Stimulated activated CD4-positive, alpha-beta T cell treated with anti-CD3 and anti-CD28 coated beads, Interleukin-1b, Interleukin-23, amount 100 ng/mL, for 24 hours (primary cell): ENCODE measurements at regions not wholly inside any gene's neighbourhood (a gene's known extent, or its start where the extent isn't known, plus 50 kb on each side); places are given as distances from the start of the nearest gene placed in this dataset.
"Not testable (repeated sequence)": the region's sequence is repeated elsewhere in the genome, so short reads cannot be mapped to it uniquely, and the experiment has no call there.

ENCODE experiments used
- DNase-seq, 4 experiments: peaks; one replicate each; pipeline ENCODE4 v3.0.0-alpha.2; 2020; ENCODE audit warnings: low read depth in 4 of 4, low spot score in 1 of 4

DNA sequence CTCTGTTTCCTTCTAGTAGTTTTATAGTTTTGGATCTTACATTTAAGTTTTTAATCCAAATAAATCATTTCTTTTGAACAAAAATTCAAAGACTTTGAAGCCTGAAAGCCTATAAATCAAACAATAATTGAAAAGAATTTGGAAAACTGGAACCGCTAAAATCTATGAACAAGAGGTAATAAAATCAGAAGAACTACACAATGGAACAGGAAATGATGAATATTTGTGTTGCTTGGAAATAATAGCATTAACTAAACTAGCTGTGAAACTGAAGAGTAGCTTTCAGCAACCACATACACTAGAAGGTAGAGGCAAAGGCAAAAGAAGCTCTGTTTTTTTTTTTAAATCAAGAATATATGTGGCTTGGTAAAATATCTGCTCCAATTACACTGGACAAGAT, 147.9 kb upstream of the ABI3BP start:
- no peak for DNase-seq

DNA sequence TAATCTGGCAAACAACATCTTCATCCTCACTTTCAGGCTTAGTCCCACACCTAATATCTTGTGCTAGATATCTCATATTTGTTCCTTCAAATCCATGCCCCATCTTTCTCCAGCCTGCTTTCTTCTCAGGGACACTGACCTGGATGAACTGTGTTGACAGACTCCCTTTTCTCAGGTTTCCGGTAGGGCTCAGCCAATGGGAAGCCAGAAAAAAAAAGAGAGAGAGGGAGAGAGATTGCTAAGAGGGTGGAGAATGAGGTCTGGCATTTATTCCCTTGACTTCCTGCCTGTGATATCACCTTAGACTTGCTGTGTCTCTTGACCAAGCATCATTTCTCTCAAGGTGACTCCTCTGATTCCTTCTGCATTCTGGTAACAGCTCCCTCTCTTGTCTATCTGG, 145.6 kb upstream of the ABI3BP start:
- no peak for DNase-seq

DNA sequence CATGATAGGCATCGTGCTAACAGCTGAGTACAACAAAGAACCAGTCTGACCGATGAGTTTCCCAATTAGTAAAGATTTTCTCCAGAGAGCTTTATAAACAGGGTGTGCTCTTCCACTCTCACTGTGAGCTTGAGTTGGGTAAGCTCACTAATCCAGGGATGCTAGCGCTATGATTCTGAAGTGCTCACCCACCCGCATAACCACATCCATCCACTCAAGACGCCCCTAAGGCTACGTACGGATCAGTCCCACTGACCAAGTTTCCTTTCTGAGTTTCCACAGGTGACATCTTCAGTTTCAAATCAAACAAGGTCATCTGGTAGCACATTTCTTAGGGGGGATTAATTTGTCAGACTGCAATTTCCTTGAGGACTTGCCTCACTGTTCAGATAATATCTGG, 141.1 kb upstream of the ABI3BP start:
- DNase-seq = no peak

DNA sequence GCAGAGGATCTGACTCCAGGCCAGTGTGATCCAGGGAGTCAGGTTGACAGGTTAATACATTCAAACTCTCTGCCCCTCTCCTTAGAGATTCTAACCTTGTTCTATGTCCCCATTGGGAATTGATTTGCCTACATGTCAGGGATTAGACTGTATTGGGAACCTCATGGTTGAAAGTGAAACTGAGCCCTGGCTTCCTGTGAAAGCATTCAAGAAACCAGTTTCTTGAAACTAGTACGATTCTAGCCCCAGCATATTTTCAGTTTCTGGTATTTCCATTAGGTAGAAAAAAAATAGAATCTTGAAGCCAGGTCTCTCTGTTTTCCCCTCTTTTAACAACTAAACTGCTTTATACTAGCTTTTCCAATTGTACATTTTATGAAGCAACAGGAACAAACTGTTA, 140.4 kb upstream of the ABI3BP start:
- no peak for DNase-seq

DNA sequence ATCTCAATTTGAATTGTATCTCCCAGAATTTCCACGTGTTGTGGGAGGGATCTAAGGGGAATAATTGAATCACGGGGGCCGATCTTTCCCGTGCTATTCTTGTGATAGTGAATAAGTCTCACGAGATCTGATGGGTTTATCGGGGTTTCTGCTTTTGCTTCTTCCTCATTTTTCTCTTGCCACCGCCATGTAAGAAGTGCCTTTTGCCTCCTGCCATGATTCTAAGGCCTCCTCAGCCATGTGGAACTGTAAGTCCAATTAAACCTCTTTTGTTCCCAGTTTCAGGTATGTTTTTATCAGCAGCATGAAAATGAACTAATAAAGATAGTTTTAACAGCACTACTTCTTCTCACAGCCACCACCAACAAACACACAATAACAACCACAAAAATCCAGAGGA, 140.0 kb upstream of the ABI3BP start:
- DNase-seq = not testable (repeated sequence)

DNA sequence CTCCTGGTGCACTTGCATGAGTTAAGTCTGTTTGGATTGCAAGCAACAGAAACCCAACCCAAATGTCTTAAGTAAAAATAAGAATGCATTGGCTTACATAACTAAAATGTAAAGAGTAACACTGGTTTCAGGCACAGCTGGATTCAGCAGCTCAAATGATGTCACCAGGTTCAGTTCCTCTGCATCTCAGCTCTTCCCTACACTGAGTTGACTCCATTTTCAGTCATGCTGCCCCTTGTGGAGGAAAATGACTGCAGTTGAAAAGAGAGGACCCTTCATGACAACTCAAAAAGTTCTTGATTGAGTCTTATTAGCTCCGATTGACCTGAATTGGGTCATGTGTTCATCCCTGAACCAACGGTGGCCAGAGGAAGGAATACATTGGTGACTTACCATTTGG, 138.5 kb upstream of the ABI3BP start:
- DNase-seq = no peak

DNA sequence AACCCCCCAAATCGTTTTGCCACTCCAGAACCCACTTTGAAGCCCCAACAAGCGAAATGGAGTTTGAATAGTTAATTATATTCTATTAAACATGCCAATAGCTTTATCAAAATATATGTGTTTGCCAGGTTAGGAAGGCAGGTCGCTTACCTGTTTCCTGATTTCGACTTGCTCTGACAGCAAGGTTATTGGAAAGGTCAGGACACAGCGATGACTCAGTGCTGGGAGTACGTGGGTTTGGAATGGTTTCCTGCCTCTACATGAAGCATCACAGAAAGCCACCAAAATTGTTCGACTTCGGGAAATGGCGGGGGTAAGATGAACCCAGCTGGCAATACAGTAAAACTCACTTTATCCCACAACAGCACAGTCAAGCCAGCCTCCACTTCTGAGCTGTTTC, 135.6 kb upstream of the ABI3BP start:
- no peak for DNase-seq

DNA sequence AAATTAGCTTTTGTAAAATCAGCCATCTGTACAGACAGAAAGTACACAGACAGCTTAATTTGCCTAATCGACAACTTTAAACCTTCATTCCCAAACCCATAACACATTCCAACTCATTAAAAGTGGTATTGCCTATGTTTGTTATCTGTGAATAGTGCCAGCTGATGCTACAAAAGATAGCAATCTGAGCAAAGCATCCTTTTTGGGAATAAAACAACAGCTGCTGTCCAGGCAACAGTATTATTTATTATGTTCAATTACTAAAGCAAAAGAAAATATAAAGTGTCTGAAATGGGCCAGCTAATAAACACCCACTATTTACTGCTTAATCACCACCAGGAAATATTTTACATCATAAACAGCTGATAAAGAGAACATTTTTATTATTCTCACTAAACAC, 134.8 kb upstream of the ABI3BP start:
- DNase-seq = no peak

DNA sequence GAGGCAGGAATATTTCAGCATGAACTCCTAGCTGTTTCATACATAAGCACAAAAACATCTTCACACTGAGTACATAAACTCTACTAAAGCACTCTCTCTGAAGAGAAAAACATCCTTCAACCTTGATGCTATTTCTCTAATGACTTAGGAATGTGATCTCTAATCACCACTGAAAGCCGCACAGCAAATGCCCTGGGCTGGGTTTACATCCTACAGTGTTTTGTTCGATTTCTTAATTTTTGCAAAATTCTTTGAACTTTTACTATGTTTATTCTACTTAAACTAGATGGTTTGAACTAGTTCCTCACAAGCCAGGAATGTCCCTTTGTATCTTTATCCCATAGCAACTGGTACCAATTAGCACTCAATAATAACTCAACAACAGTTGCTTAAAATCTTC, 130.9 kb upstream of the ABI3BP start:
- no peak for DNase-seq

DNA sequence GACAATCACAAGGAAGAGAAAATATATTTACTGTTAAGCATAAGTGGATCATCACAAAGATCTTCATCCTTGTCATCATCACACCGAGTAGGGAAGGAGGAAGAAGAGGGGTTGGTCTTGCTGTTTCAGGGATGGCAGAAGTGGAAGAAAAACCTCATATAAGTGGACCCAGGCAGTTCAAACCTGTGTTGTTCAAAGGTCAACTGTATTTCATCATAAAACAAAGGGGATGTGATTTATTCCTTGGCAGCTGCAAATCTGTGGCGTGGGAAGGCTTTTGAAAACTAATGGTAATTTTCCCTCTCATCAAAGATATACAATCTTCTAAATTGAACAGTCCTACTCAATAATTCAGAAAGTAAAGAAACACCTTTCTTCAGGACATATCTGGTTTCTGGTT, 129.9 kb upstream of the ABI3BP start:
- no peak for DNase-seq

DNA sequence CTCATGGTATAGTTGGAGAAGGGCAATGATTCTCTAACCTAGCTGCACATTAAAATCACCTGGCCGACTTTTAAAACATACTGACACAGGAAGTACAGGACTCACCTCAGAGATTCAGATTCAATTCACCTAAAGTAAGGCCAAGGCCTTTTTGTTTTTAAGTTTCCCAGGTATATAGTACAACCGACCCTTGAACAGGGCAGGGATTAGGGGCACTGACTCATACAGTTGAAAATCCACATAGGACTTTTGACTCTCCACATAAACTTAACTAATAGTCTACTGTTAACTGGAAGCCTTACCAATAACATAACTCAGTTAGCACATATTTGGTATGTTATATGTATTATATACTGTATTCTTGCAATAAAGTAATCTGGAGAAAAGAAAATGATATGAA, 129.5 kb upstream of the ABI3BP start:
- DNase-seq = no peak

DNA sequence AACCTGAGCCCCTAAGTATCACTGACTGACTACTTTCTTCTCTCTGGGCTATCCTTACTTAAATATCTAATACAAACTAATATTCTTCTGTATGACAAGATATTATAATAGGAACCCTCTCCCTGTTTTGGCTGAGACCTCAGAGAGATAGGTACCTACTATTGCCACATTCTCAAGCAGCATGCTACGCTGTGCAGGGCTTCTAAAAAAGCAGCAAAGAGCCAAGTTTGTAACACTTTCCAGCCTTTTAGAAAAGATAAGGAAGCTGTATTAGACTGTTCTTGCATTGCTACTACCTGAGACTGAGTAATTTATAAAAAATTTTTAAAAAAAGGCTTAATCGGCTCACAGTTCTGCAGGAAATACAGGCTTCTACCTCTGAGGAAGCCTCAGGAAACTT, 126.8 kb upstream of the ABI3BP start:
- DNase-seq = no peak

DNA sequence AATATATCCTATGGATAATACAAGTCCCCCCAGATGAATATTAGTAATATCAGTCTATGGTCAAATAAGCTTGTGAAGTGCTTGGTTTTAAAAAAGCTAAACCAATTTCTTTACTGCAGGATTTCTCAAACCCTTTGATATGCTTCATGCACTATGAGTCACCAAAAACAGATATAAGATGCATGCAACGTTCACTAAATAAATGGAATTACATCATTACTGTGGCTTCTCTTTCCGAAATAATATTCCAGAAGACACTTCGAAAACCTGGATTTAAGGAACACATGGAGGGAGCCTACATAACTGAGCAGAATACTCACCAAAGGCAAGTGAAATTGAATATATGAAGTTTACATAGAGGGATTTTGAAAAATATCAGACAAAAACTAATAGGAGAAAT, 126.3 kb upstream of the ABI3BP start:
- DNase-seq = no peak

DNA sequence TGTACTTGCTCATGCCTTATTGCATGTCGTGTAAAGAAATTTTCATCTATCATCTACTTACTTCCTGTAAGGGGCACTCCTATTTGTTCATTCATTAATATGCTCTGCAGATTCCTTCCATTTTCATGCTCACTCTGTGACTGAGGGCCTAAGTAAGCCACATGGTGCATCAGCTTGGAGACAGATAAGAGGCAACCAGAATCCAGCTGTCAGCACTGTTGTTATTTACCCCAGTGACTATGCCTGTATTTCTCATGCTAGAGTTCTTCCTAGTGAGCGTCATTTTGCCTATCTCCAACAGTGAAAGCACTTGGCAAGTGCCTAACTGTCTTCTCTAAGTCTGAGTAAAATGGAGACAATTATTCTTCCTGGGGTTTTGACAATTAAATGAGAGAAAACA, 124.8 kb upstream of the ABI3BP start:
- DNase-seq = no peak

DNA sequence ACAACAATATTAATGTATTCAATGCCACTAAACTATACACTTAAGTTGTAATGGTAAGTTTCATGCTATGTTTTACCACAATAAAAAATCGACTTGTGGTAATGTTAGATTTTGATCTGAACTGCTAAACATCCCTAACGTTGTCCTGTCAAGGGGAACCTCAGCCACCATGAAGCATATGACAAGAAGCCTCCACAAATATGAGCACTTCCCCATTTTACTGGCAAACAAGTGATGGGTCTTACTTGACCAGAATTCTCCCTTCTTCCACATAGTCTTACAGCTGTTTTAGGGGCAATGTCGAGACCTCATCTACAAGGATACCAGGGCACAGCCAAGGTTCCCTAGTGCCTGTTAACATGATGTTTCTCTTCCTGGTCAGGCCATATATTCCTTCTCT, 124.2 kb upstream of the ABI3BP start:
- no peak for DNase-seq

DNA sequence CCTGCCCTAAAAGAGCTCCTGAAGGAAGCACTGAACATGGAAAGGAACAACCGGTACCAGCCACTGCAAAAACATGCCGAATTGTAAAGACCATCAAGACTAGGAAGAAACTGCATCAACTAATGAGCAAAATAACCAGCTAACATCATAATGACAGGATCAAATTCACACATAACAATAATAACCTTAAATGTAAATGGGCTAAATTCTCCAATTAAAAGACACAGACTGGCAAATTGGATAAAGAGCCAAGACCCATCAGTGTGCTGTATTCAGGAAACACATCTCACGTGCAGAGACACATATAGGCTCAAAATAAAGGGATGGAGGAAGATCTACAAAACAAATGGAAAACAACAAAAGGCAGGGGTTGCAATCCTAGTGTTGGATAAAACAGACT, 117.1 kb upstream of the ABI3BP start:
- not testable (repeated sequence) for DNase-seq

DNA sequence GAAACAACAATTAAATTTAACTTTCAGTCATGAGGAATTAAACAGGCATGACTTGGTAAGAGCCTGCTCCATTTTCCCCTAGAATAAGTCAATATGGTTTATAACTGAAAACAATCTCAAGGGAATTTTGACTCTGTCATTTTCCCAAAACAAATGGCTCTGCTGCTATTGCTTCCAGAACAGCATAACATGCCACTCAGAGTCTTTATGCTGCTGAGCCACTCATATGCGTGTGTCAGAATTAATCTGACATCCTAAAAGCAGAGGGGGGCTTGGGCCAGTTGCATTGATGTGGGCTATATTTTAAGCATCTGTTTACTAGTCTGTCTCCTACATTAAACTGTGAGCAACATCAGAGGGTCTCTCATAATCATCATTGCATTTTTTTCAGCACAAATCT, 111.1 kb upstream of the ABI3BP start:
- no peak for DNase-seq

DNA sequence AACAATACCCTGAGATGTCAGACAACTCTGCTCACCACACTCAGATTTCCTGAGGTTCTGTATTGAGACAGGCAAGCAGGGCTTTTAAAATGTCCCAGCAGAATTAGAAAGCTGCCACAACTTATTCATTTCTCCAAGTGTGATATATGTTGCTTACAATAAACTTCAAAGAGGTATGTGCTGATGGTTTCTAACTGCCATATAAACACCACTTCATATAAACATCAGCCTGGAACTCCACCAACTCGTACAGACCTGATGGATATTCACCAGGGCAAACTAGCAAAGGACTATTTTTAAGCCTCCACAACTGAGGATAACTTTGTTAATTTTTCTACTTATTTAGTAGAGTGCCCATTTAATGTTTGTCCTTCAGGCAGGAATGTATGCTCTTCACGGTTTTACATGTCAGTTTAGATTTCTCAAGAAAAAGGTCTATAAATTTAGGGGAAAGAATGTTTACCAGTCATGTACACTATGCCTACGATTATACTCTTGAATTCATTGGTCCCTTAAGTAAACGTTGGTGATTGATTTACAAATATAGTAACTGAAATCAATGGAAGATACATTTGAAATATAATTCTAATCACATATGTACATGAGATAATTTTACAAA, 109.6 kb upstream of the ABI3BP start:
- no peak for DNase-seq

DNA sequence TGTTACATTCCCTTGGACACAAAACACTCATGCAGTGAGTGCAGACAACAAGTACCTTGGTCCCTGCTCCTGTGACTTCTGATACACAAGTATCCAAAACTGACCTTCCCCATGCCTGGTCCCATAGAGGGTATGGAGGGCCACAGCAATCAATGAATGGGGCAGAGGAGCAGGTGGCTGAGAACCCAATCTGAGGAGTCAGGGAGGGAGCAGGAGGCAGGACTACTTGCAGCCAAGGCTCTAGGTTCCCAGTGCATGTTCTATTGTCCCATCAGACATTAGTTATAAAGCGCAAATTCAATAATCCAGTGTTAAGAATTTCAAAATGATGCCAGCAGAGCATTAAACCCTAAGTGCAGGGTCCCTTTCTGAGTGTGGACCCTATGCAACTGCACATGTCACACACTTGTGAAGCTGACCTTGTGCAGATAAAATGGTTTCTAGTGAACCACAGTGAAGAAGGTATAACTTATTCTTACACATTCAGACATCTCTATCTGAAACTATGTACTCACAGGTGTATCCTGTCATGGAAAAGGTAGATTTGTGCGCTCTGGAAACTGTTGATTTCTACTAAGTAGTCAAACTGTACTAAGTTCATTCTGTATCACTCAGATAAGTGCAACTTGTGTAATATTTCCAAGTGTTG, 107.3 kb upstream of the ABI3BP start:
- DNase-seq = no peak

DNA sequence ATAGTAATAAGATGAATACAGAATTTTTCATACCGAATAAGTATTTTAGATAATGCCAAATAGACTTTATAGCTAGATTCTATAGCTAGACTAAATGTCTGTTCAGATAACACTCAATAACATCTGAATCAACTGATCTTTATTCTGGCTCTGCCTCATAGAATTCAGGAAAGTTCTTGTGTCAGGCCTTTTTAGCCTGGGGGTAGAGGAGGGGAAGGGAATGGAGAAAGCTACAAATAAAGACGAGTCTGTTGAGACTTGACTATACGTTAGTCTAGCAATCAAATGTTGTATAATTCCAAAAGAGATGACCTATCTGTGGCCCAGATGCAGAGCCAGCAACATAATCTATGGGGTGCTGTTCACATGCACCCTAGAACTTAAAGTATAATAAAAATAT, 106.6 kb upstream of the ABI3BP start:
- no peak for DNase-seq

DNA sequence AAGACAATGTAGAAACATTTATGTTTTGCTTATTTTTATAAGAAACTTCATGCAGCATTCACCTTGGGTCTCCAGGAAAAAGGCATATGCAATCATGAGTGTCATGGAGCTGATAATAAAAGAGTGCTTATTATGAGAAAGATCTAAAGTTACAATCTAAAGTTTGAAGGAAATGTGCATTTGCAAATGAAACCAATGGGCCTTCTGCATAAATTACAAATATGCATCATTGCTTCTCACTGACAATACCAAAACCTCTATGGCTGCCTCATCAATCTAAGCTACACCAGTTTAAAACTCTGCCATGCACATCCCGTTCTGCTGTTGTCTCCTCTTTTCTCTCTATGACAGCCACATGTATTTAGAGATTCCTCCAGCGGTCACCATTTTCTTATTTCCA, 103.2 kb upstream of the ABI3BP start:
- no peak for DNase-seq

DNA sequence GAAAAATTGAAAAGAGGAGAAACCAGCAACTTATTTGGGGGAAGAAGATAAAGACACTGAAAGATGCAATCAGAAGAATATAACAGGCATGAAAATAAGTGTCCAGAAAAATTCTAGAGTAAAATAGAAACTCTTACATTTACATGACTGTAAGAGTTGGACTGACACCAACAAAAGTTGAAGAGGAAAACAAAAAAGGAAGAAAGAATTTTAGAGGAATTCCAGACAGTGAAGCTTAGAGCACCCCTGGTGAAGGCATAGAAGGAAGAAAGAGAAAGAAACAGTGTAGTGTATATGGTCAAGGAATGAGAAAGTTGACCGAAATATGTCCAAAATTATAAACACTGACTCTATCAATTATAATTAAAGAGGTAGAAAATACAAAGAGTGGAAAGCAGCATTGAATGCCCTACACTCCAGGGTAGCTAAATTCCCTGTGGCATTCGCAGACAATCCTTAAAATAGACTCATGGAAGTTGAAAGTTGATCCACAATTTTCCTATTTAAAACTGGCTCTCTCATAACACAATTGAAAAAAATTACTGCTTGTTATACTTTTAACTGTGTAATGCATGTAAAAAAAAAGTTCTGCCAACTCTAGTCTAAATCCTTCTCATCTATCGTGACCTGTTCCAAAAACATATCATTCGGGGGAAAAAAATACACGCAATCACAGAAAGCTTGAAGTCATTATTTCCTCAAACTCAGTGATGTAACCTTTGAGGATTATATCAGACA, 102.6 kb upstream of the ABI3BP start:
- DNase-seq = no peak

DNA sequence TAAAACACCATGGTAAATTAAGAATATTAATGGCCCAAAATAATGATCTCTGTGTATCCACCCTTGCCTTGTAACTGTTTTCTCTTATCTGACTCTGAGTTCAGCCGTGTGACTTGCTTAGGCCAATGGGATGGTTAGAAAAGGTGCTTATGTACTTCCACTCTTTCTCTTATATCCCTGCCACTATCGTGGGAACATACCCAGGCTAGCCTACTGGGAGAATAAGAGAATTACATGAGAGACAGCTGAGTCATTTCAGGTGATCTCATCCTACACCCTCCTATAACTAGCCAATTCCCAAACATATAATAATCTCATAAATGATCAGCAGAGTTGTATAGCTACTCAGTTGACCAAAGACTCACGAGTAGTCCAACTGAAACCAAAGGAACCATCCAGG, 98.3 kb upstream of the ABI3BP start:
- DNase-seq = no peak
